ENCODE measurements at regions not wholly inside any gene's neighbourhood (a gene's known extent, or its start where the extent isn't known, plus 50 kb on each side); places are given as distances from the start of the nearest gene placed in this dataset.

GRCh38 chr11:13102513-13102840 is 93.4 kb downstream of the RASSF10 start:
- no peak for TF ChIP-seq CTCF (IDR thresholded peaks at IDR 0.05 in 4 of 5, conservative IDR thresholded peaks at IDR 0.05 in 1 of 5)
- TF ChIP-seq POLR2A (IDR thresholded peaks at IDR 0.05), result no peak
- Histone ChIP-seq H3K27me3 (no peaks in the 10 kb centered on the region), H3K4me1 (no peaks in the 10 kb centered on the region), H3K27ac (no peak overlapping the region), H3K4me3 (no peak overlapping the region), H3K36me3 (no peaks in the 10 kb centered on the region), H3K9me3 (no peaks in the 10 kb centered on the region)
- DNase-seq, result no peak
- intact Hi-C loops (cut with DNase I; ENCODE audit: low total_unique reads) (no loop called here), in situ Hi-C loops (cut with MboI; ENCODE audit: low sequenced_read_pairs in 4 of 4) (no loop called here)
- no peak for ATAC-seq

GRCh38 chr11:13102865-13103539 is 93.9 kb downstream of the RASSF10 start:
- no peak for ATAC-seq
- Histone ChIP-seq H3K9me3 (no peaks in the 10 kb centered on the region), H3K4me3 (no peak overlapping the region), H3K27me3 (no peaks in the 10 kb centered on the region), H3K36me3 (no peaks in the 10 kb centered on the region), H3K27ac (no peak overlapping the region), H3K4me1 (no peaks in the 10 kb centered on the region)
- intact Hi-C loops (cut with DNase I; ENCODE audit: low total_unique reads) (no loop called here), in situ Hi-C loops (cut with MboI; ENCODE audit: low sequenced_read_pairs in 4 of 4) (no loop called here)
- TF ChIP-seq POLR2A (IDR thresholded peaks at IDR 0.05), result no peak
- DNase-seq, result no peak

GRCh38 chr11:13103962-13104554 is 94.9 kb downstream of the RASSF10 start:
- intact Hi-C loops (cut with DNase I; ENCODE audit: low total_unique reads) (no loop called here), in situ Hi-C loops (cut with MboI; ENCODE audit: low sequenced_read_pairs in 4 of 4) (no loop called here)
- Histone ChIP-seq H3K27me3 (no peaks in the 10 kb centered on the region), H3K36me3 (no peaks in the 10 kb centered on the region), H3K4me1 (no peaks in the 10 kb centered on the region), H3K9me3 (no peaks in the 10 kb centered on the region), H3K27ac (no peak overlapping the region), H3K4me3 (no peak overlapping the region)
- TF ChIP-seq CTCF (IDR thresholded peaks at IDR 0.05 in 4 of 5, conservative IDR thresholded peaks at IDR 0.05 in 1 of 5), result no peak
- TF ChIP-seq POLR2A (IDR thresholded peaks at IDR 0.05), result no peak
- ATAC-seq (no peak), DNase-seq (no peak)

GRCh38 chr11:13104619-13105236 is 95.6 kb downstream of the RASSF10 start:
- no peaks in the 10 kb centered on the region for H3K36me3 ChIP-seq
- in situ Hi-C loops (cut with MboI; ENCODE audit: low sequenced_read_pairs in 4 of 4), result no loop called here

More at GRCh38 chr11:13104619-13105236, 95.6 kb downstream of the RASSF10 start:
- intact Hi-C loops (cut with DNase I; ENCODE audit: low total_unique reads), result no loop called here
- Histone ChIP-seq H3K27ac (no peak overlapping the region), H3K9me3 (no peaks in the 10 kb centered on the region), H3K4me3 (no peak overlapping the region), H3K4me1 (no peaks in the 10 kb centered on the region), H3K27me3 (no peaks in the 10 kb centered on the region)
- TF ChIP-seq CTCF (IDR thresholded peaks at IDR 0.05 in 4 of 5, conservative IDR thresholded peaks at IDR 0.05 in 1 of 5) (no peak), POLR2A (IDR thresholded peaks at IDR 0.05) (no peak)
- DNase-seq, result no peak
- ATAC-seq, result no peak
